Colonic mucosa (tissue), 4 donors: ENCODE measurements at regions not wholly inside any gene's neighbourhood (a gene's known extent, or its start where the extent isn't known, plus 50 kb on each side); places are given as distances from the start of the nearest gene placed in this dataset.

Source experiments
- DNase-seq: peaks from one replicate; pipeline ENCODE4 v3.0.0-alpha.2; 2020
- H3K27ac ChIP-seq: fragments of 200-600 bp; one replicate; pipeline ENCODE4 v1.8.0; 2021
- H3K27me3 ChIP-seq: fragments of 200-600 bp; one replicate; pipeline ENCODE4 v1.8.0; 2021
- H3K36me3 ChIP-seq: fragments of 200-600 bp; one replicate; pipeline ENCODE4 v1.8.0; 2021
- H3K4me1 ChIP-seq: fragments of 200-600 bp; one replicate; pipeline ENCODE4 v1.8.0; 2021; ENCODE audit warnings: mild to moderate bottlenecking
- H3K4me3 ChIP-seq: fragments of 200-600 bp; one replicate; pipeline ENCODE4 v1.8.0; 2021
- H3K9ac ChIP-seq, 2 donors: one replicate each; pipeline ENCODE4 v1.7.0; 2013; ENCODE audit warnings: control low read depth in 2 of 2, low read depth in 2 of 2, low read length in 2 of 2
- H3K9me3 ChIP-seq: fragments of 200-600 bp; one replicate; pipeline ENCODE4 v1.8.0; 2021
- intact Hi-C: fragments of 100-400 bp; cut with DNase I; formaldehyde crosslinking; loops from one replicate; pipeline ENCODE4 v1.14.1; 2022
- TF ChIP-seq, protein P1 (sequence below): fragments of 200-600 bp; IDR thresholded peaks from one replicate; pipeline ENCODE4 v1.8.0; 2022; ENCODE audit warnings: antibody characterized with exemption, mild to moderate bottlenecking
- donor health status: healthy.
- donor health status: DM: no; HTN: no; CAD: no.
- donor health status: DM: no; HTN: no; CAD: no.

DNA sequence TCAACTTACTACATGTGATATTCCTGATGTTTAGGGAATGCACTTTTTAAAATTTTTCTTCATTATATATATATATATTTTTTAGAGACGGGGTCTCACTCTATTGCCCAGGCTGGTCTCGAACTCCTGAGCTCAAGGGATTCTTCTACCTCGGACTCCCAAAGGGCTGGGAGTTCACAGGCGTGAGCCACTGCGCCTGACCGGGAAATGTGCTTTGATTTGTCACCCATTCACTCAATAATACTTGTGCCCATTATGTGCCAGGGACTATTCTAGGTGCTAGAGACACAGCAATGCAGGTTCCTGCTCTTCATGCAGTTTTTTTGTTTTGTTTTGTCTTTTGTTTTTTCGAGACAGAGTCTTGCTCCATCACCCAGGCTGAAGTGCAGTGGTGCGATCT, 56.1 kb upstream of the INCENP start:
- no peaks in the 10 kb centered on the region for H3K36me3 ChIP-seq
- no peak overlapping the region for H3K4me3 ChIP-seq
- intact Hi-C loops = no loop called here
- no peaks in the 10 kb centered on the region for H3K9me3 ChIP-seq
- H3K27me3 ChIP-seq = no peaks in the 10 kb centered on the region
- DNase-seq = no peak
- H3K9ac ChIP-seq = no peak overlapping the region
- H3K27ac ChIP-seq = no peak overlapping the region
- TF ChIP-seq, protein P1, sequence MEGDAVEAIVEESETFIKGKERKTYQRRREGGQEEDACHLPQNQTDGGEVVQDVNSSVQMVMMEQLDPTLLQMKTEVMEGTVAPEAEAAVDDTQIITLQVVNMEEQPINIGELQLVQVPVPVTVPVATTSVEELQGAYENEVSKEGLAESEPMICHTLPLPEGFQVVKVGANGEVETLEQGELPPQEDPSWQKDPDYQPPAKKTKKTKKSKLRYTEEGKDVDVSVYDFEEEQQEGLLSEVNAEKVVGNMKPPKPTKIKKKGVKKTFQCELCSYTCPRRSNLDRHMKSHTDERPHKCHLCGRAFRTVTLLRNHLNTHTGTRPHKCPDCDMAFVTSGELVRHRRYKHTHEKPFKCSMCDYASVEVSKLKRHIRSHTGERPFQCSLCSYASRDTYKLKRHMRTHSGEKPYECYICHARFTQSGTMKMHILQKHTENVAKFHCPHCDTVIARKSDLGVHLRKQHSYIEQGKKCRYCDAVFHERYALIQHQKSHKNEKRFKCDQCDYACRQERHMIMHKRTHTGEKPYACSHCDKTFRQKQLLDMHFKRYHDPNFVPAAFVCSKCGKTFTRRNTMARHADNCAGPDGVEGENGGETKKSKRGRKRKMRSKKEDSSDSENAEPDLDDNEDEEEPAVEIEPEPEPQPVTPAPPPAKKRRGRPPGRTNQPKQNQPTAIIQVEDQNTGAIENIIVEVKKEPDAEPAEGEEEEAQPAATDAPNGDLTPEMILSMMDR = no peak
- no peaks in the 10 kb centered on the region for H3K4me1 ChIP-seq

DNA sequence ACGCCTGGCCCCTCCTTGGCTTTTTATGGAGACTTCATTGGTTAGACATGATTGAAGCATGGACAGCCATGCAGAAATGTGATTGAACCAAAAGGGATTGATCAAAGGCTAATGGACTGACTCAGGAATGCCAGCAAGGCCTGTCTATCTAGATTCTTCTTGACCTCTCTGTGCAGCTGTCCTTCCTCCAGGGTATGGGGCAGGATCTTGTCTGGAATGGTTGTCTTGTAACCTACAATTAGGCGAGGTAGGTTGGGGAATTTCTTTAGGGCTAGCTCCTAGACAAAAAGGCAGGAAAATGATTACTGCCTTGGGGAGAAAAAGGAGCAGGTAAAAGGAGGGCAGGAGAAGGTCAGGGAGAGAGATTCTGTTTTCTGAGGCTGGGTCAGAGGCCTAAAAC, 59.6 kb upstream of the INCENP start:
- Histone ChIP-seq H3K9me3 (no peaks in the 10 kb centered on the region), H3K27me3 (no peaks in the 10 kb centered on the region), H3K4me1 (no peaks in the 10 kb centered on the region), H3K9ac (no peak overlapping the region), H3K4me3 (no peak overlapping the region), H3K36me3 (no peaks in the 10 kb centered on the region), H3K27ac (no peak overlapping the region)
- DNase-seq = no peak
- intact Hi-C loops = no loop called here
- TF ChIP-seq, protein P1 = no peak

- no peak overlapping the region for H3K9ac ChIP-seq
- no peak for DNase-seq
- no peaks in the 10 kb centered on the region for H3K36me3 ChIP-seq
- H3K4me3 ChIP-seq = no peak overlapping the region
- intact Hi-C loops = no loop called here
- H3K9me3 ChIP-seq = no peaks in the 10 kb centered on the region
- H3K27me3 ChIP-seq = no peaks in the 10 kb centered on the region
- TF ChIP-seq, protein P1 = no peak
- H3K27ac ChIP-seq = no peak overlapping the region
- H3K4me1 ChIP-seq = no peaks in the 10 kb centered on the region
Measured at GRCh38 chr11:62062223-62062861, 61.5 kb upstream of the INCENP start.

GRCh38 chr11:62061356-62062222, 62.2 kb upstream of the INCENP start:
- TF ChIP-seq, protein P1 = peak; percentile 31
- Histone ChIP-seq H3K4me3 (no peak overlapping the region), H3K9ac (no peak overlapping the region), H3K4me1 (no peaks in the 10 kb centered on the region), H3K36me3 (no peaks in the 10 kb centered on the region), H3K27me3 (no peaks in the 10 kb centered on the region), H3K27ac (no peak overlapping the region), H3K9me3 (no peaks in the 10 kb centered on the region)
- intact Hi-C loops = loop anchor here (2.0 kb wide), 1 partner anchor 163 kb away; no protein-coding TSS in a partner anchor
- DNase-seq = no peak

- Histone ChIP-seq H3K36me3 (no peaks in the 10 kb centered on the region), H3K27me3 (no peaks in the 10 kb centered on the region), H3K9me3 (no peaks in the 10 kb centered on the region), H3K4me3 (no peak overlapping the region), H3K27ac (no peak overlapping the region), H3K9ac (no peak overlapping the region), H3K4me1 (no peaks in the 10 kb centered on the region)
- DNase-seq = no peak
- intact Hi-C loops = loop anchor here (5.0 kb wide), 1 partner anchor 110 kb away; no protein-coding TSS in a partner anchor
- TF ChIP-seq, protein P1 = no peak
Measured at GRCh38 chr11:62057069-62057468, 66.7 kb upstream of the INCENP start.
